K562 (cell line): ENCODE measurements at regions not wholly inside any gene's neighbourhood (a gene's known extent, or its start where the extent isn't known, plus 50 kb on each side); places are given as distances from the start of the nearest gene placed in this dataset.

ENCODE experiments used
- ATAC-seq: fragments of 200-7000 bp; cut with Tn5 transposase; 3 replicates; pipeline ENCODE4 v1.9.1; 2020; ENCODE audit warnings: moderate library complexity
- BruUV-seq: library from RNA; stranded (reverse); fragments of 400-500 nt; replicated peaks from 2 replicates; lab custom pipeline; 2021; lab: Mats Ljungman, UMichigan
- CTCF ChIA-PET: fragments of 300-600 bp; formaldehyde crosslinking; extraction: SDS; loops from one replicate; lab custom pipeline; 2021; ENCODE audit warnings: low intra/inter-chr PET ratio; lab: Yijun Ruan, JAX
- POLR2A ChIA-PET: fragments of 300-600, 350-650 bp; sonication (Branson Sonifier 250); formaldehyde crosslinking; extraction: SDS; loops from one replicate; lab custom pipeline; 2021; ENCODE audit warnings: antibody characterized with exemption, inconsistent platforms; lab: Yijun Ruan, JAX
- DNase-seq, 4 experiments: peaks; one replicate each; pipeline versions ENCODE4 v3.0.0 to v3.0.0-alpha.2; 2011 to 2018; ENCODE audit warnings: low spot score in 3 of 4, mixed read lengths in 3 of 4; ENCODE audit errors: extremely low read depth in 1 of 4
- FAIRE-seq: peaks from 2 replicates; lab custom pipeline; 2011; peaks lifted over from hg19 to GRCh38; lab: Jason Lieb, UNC
- H2AFZ ChIP-seq: 2 replicates; pipeline ENCODE4 v1.6.0; 2011; ENCODE audit warnings: low read depth, low read length, control low read depth, inconsistent platforms
- H3K27ac ChIP-seq: fragments of 200-600 bp; 3 replicates; pipeline ENCODE4 v1.8.0; 2011; ENCODE audit warnings: low read depth, mild to moderate bottlenecking, control low read depth, inconsistent platforms, low read length, moderate library complexity, mixed read lengths; ENCODE audit errors: extremely low read depth
- H3K27me3 ChIP-seq, 2 experiments: fragments of 300-600 bp in 1 of 2; 2 replicates in 1 of 2; 3 replicates in 1 of 2; pipeline versions ENCODE4 v1.6.0 to v1.8.0; 2011; ENCODE audit warnings: inconsistent platforms in 2 of 2, low read length in 2 of 2, mild to moderate bottlenecking in 1 of 2, mixed read lengths in 1 of 2, moderate library complexity in 1 of 2; ENCODE audit not compliant: control insufficient read depth in 2 of 2, insufficient read depth in 2 of 2
- H3K36me3 ChIP-seq: fragments of 300-600 bp; 3 replicates; pipeline ENCODE4 v1.8.0; 2011; ENCODE audit warnings: mild to moderate bottlenecking, low read length, inconsistent platforms; ENCODE audit not compliant: control insufficient read depth, insufficient read depth
- H3K4me1 ChIP-seq, 2 experiments: fragments of 200-600 bp in 1 of 2; replicated peaks in 1 of 2; 2 replicates in 1 of 2; 3 replicates in 1 of 2; pipeline versions ENCODE4 v1.5.1 to v1.8.0; 2011; ENCODE audit warnings: inconsistent platforms in 2 of 2, low read length in 2 of 2, mild to moderate bottlenecking in 1 of 2, mixed read lengths in 1 of 2, moderate library complexity in 1 of 2; ENCODE audit not compliant: control insufficient read depth in 2 of 2, insufficient read depth in 2 of 2
- H3K4me2 ChIP-seq: 2 replicates; pipeline ENCODE4 v1.6.1; 2011; ENCODE audit warnings: low read length, control low read depth, inconsistent platforms, mixed read lengths; ENCODE audit not compliant: insufficient read depth
- H3K4me3 ChIP-seq: fragments of 200-600 bp; sonication (generic), shearing (Covaris generic); 2 replicates; pipeline ENCODE4 v1.5.1; 2016; ENCODE audit warnings: control low read depth, inconsistent platforms
- H3K79me2 ChIP-seq: fragments of 200-600 bp; 3 replicates; pipeline ENCODE4 v1.8.0; 2011; ENCODE audit warnings: low read length, inconsistent platforms; ENCODE audit not compliant: control insufficient read depth, insufficient read depth
- H3K9ac ChIP-seq, 2 experiments: 2 replicates each; pipeline versions ENCODE4 v1.6.0 to v1.6.1; 2011; ENCODE audit warnings: low read depth in 2 of 2, low read length in 2 of 2, control low read depth in 1 of 2, inconsistent platforms in 1 of 2, mild to moderate bottlenecking in 1 of 2, mixed read lengths in 1 of 2; ENCODE audit not compliant: insufficient read depth in 1 of 2
- H3K9me1 ChIP-seq: one replicate; pipeline ENCODE4 v1.6.0; 2011; ENCODE audit warnings: inconsistent platforms, mild to moderate bottlenecking, low read length, moderate library complexity; ENCODE audit not compliant: control insufficient read depth, insufficient read depth
- H3K9me3 ChIP-seq: replicated peaks from 2 replicates; pipeline ENCODE4 v1.5.1; 2011; ENCODE audit warnings: low read depth, low read length, inconsistent platforms; ENCODE audit not compliant: control insufficient read depth, insufficient read depth
- H4K20me1 ChIP-seq: replicated peaks from 2 replicates; pipeline ENCODE4 v1.6.1; 2011; ENCODE audit warnings: low read length, inconsistent platforms, mixed read lengths; ENCODE audit not compliant: control insufficient read depth, insufficient read depth
- CEBPB ChIP-seq: fragments of 450-650 bp; IDR thresholded peaks from 2 replicates; pipeline ENCODE4 v1.6.1; 2016; ENCODE audit warnings: missing genetic modification characterization, missing compliant biosample characterization
- GTF2A2 ChIP-seq: IDR thresholded peaks from 2 replicates; pipeline ENCODE4 v1.6.1; 2016; ENCODE audit warnings: mild to moderate bottlenecking, missing genetic modification characterization, missing compliant biosample characterization
- HNRNPLL ChIP-seq: fragments of 200-400 bp; formaldehyde crosslinking; IDR thresholded peaks from 2 replicates; pipeline ENCODE4 v1.6.1; 2017; ENCODE audit warnings: low read length, low read depth, mild to moderate bottlenecking; ENCODE audit not compliant: poor library complexity, severe bottlenecking
- MTA1 ChIP-seq: fragments of 450-650 bp; IDR thresholded peaks from 2 replicates; pipeline ENCODE4 v1.6.1; 2017; ENCODE audit warnings: borderline replicate concordance
- WGBS: fragments of 100-300 bp; shearing (Covaris generic); methylation state at CpG from one replicate; pipeline ENCODE4 v1.1.6; 2016; ENCODE audit warnings: low coverage, mixed read lengths; ENCODE audit not compliant: insufficient coverage; ENCODE audit errors: missing lambda C conversion rate; 5-methylcytosine and 5-hydroxymethylcytosine counted together
- in situ Hi-C: fragments of 300-500 bp; cut with MboI; formaldehyde crosslinking; loops from 4 replicates; pipeline ENCODE4 v1.15.0; 2018; ENCODE audit warnings: inconsistent platforms, mixed read lengths
- intact Hi-C: fragments of 100-400 bp; cut with micrococcal nuclease; formaldehyde crosslinking; loops from 2 replicates; pipeline ENCODE4 v1.14.2; 2022
- TF ChIP-seq, protein P1 (sequence below): fragments of 200-800 bp; sonication (Bioruptor generic); IDR thresholded peaks from 2 replicates; pipeline ENCODE4 v1.6.1; 2017; ENCODE audit warnings: missing genetic modification characterization, missing compliant biosample characterization
- TF ChIP-seq, protein P2 (sequence below): fragments of 450-650 bp; IDR thresholded peaks from 2 replicates; pipeline ENCODE4 v1.6.1; 2016; ENCODE audit warnings: low read depth
- TF ChIP-seq, protein P3 (sequence below): fragments of 450-650 bp; formaldehyde crosslinking; IDR thresholded peaks from 2 replicates; pipeline ENCODE4 v1.4.0; 2020; ENCODE audit warnings: mild to moderate bottlenecking, mixed read lengths
- TF ChIP-seq, protein P4 (sequence below): fragments of 250-450 bp; sonication (Bioruptor Pico); IDR thresholded peaks from 2 replicates; pipeline ENCODE4 v1.5.0; 2021

DNA sequence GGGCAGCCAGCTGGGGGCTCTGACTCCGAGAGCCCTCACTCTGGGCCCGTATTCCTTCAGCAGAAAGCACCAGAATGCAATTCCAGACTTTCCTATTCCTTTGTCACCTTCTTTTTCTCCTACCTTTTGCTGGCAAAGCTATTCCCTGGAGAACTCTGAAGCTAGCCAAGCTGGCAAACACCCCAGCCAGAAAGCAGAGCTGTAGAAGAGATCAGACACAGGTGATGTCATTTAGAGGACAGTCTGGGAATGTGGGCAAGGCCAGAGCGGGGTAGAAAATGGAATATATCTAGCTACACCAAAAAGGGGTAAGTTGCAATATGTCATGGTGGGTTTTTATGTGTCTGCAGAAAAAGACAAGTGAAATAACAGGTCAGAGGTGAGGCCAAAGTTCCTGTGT lies 205.1 kb downstream of the NXPE2 start:
- H3K27me3 ChIP-seq = no peaks in the 10 kb centered on the region
- no peaks in the 10 kb centered on the region for H3K79me2 ChIP-seq
- H3K9me1 ChIP-seq = no peaks in the 10 kb centered on the region
- no peak for FAIRE-seq
- H3K4me2 ChIP-seq = no peak overlapping the region
- CTCF ChIA-PET = no interaction called here
- TF ChIP-seq, protein P1, sequence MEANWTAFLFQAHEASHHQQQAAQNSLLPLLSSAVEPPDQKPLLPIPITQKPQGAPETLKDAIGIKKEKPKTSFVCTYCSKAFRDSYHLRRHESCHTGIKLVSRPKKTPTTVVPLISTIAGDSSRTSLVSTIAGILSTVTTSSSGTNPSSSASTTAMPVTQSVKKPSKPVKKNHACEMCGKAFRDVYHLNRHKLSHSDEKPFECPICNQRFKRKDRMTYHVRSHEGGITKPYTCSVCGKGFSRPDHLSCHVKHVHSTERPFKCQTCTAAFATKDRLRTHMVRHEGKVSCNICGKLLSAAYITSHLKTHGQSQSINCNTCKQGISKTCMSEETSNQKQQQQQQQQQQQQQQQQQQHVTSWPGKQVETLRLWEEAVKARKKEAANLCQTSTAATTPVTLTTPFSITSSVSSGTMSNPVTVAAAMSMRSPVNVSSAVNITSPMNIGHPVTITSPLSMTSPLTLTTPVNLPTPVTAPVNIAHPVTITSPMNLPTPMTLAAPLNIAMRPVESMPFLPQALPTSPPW (CRISPR knock-in tag) = no peak
- TF ChIP-seq, protein P2, sequence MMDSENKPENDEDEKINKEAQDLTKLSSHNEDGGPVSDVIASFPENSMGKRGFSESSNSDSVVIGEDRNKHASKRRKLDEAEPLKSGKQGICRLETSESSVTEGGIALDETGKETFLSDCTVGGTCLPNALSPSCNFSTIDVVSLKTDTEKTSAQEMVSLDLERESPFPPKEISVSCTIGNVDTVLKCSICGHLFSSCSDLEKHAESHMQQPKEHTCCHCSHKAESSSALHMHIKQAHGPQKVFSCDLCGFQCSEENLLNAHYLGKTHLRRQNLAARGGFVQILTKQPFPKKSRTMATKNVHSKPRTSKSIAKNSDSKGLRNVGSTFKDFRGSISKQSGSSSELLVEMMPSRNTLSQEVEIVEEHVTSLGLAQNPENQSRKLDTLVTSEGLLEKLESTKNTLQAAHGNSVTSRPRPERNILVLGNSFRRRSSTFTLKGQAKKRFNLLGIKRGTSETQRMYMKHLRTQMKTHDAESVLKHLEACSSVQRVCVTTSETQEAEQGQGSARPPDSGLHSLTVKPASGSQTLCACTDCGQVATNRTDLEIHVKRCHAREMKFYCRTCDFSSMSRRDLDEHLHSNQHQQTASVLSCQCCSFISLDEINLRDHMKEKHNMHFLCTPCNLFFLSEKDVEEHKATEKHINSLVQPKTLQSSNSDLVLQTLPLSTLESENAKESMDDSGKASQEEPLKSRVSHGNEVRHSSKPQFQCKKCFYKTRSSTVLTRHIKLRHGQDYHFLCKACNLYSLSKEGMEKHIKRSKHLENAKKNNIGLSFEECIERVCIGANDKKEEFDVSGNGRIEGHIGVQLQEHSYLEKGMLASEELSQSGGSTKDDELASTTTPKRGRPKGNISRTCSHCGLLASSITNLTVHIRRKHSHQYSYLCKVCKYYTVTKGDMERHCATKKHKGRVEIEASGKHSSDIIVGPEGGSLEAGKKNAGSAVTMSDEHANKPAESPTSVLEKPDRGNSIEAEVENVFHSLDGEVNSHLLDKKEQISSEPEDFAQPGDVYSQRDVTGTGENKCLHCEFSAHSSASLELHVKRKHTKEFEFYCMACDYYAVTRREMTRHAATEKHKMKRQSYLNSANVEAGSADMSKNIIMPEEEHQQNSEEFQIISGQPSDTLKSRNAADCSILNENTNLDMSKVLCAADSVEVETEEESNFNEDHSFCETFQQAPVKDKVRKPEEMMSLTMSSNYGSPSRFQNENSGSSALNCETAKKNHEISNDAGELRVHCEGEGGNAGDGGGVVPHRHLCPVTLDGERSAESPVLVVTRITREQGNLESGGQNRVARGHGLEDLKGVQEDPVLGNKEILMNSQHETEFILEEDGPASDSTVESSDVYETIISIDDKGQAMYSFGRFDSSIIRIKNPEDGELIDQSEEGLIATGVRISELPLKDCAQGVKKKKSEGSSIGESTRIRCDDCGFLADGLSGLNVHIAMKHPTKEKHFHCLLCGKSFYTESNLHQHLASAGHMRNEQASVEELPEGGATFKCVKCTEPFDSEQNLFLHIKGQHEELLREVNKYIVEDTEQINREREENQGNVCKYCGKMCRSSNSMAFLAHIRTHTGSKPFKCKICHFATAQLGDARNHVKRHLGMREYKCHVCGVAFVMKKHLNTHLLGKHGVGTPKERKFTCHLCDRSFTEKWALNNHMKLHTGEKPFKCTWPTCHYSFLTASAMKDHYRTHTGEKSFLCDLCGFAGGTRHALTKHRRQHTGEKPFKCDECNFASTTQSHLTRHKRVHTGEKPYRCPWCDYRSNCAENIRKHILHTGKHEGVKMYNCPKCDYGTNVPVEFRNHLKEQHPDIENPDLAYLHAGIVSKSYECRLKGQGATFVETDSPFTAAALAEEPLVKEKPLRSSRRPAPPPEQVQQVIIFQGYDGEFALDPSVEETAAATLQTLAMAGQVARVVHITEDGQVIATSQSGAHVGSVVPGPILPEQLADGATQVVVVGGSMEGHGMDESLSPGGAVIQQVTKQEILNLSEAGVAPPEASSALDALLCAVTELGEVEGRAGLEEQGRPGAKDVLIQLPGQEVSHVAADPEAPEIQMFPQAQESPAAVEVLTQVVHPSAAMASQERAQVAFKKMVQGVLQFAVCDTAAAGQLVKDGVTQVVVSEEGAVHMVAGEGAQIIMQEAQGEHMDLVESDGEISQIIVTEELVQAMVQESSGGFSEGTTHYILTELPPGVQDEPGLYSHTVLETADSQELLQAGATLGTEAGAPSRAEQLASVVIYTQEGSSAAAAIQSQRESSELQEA = no peak
- TF ChIP-seq, protein P3, sequence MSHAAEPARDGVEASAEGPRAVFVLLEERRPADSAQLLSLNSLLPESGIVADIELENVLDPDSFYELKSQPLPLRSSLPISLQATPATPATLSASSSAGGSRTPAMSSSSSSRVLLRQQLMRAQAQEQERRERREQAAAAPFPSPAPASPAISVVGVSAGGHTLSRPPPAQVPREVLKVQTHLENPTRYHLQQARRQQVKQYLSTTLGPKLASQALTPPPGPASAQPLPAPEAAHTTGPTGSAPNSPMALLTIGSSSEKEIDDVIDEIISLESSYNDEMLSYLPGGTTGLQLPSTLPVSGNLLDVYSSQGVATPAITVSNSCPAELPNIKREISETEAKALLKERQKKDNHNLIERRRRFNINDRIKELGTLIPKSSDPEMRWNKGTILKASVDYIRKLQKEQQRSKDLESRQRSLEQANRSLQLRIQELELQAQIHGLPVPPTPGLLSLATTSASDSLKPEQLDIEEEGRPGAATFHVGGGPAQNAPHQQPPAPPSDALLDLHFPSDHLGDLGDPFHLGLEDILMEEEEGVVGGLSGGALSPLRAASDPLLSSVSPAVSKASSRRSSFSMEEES (CRISPR knock-in tag) = no peak
- TF ChIP-seq CEBPB (no peak), MTA1 (no peak), GTF2A2 (tag) (no peak), HNRNPLL (no peak)
- TF ChIP-seq, protein P4, sequence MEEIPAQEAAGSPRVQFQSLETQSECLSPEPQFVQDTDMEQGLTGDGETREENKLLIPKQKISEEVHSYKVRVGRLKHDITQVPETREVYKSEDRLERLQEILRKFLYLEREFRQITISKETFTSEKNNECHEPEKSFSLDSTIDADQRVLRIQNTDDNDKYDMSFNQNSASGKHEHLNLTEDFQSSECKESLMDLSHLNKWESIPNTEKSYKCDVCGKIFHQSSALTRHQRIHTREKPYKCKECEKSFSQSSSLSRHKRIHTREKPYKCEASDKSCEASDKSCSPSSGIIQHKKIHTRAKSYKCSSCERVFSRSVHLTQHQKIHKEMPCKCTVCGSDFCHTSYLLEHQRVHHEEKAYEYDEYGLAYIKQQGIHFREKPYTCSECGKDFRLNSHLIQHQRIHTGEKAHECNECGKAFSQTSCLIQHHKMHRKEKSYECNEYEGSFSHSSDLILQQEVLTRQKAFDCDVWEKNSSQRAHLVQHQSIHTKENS (CRISPR knock-in tag) = no peak
- WGBS = 0% methylated on average over 3 of the region's 3 CpGs
- H2AFZ ChIP-seq = no peak overlapping the region
- no peaks in the 10 kb centered on the region for H3K36me3 ChIP-seq
- no peaks in the 10 kb centered on the region for H3K9me3 ChIP-seq
- no peak for ATAC-seq
- intact Hi-C loops = no loop called here
- no peak overlapping the region for H3K9ac ChIP-seq
- no peak overlapping the region for H3K4me3 ChIP-seq
- BruUV-seq = no TSS peak
- H4K20me1 ChIP-seq = no peaks in the 10 kb centered on the region
- DNase-seq = no peak
- no peak overlapping the region for H3K27ac ChIP-seq
- in situ Hi-C loops = no loop called here
- POLR2A ChIA-PET = interaction anchor here (0.5 kb wide), 1 partner anchor 9 kb away, joined by 3 read pairs; no protein-coding TSS in a partner anchor
- H3K4me1 ChIP-seq = no peaks in the 10 kb centered on the region
